ENCODE measurements at regions not wholly inside any gene's neighbourhood (a gene's known extent, or its start where the extent isn't known, plus 50 kb on each side); places are given as distances from the start of the nearest gene placed in this dataset.

GRCh38 chr14:62304257-62304656 lies 542.0 kb downstream of the SNAPC1 start:
- Histone ChIP-seq H3K4me1 (no peaks in the 10 kb centered on the region), H3K27ac (no peak overlapping the region), H3K36me3 (no peaks in the 10 kb centered on the region), H3K9me3 (no peaks in the 10 kb centered on the region), H3K4me3 (no peak overlapping the region), H3K27me3 (no peaks in the 10 kb centered on the region)
- no peak for DNase-seq (ENCODE audit: extremely low spot score in 2 of 2)
- intact Hi-C loops (cut with DNase I) = no loop called here
- TF ChIP-seq CTCF (IDR thresholded peaks at IDR 0.05) (no peak), POLR2A (IDR thresholded peaks at IDR 0.05) (no peak), POLR2AphosphoS5 (IDR thresholded peaks at IDR 0.05; ENCODE audit: insufficient read depth in 1 of 2, low read depth in 1 of 2) (no peak)

GRCh38 chr14:62307844-62308243 lies 545.6 kb downstream of the SNAPC1 start:
- Histone ChIP-seq H3K9me3 (no peaks in the 10 kb centered on the region), H3K27me3 (no peaks in the 10 kb centered on the region), H3K36me3 (no peaks in the 10 kb centered on the region), H3K27ac (no peak overlapping the region), H3K4me3 (no peak overlapping the region), H3K4me1 (no peaks in the 10 kb centered on the region)
- TF ChIP-seq CTCF (IDR thresholded peaks at IDR 0.05) (no peak), POLR2AphosphoS5 (IDR thresholded peaks at IDR 0.05; ENCODE audit: insufficient read depth in 1 of 2, low read depth in 1 of 2) (no peak), POLR2A (IDR thresholded peaks at IDR 0.05) (no peak)
- DNase-seq (ENCODE audit: extremely low spot score in 2 of 2) = no peak
- intact Hi-C loops (cut with DNase I) = no loop called here

- no peak for DNase-seq (ENCODE audit: extremely low spot score in 2 of 2)
- no peaks in the 10 kb centered on the region for H3K27me3 ChIP-seq
- H3K9me3 ChIP-seq = no peaks in the 10 kb centered on the region
- no peak overlapping the region for H3K27ac ChIP-seq
- H3K36me3 ChIP-seq = no peaks in the 10 kb centered on the region
- TF ChIP-seq POLR2AphosphoS5 (IDR thresholded peaks at IDR 0.05; ENCODE audit: insufficient read depth in 1 of 2, low read depth in 1 of 2) (no peak), CTCF (IDR thresholded peaks at IDR 0.05) (no peak), POLR2A (IDR thresholded peaks at IDR 0.05) (no peak)
- H3K4me3 ChIP-seq = no peak overlapping the region
- intact Hi-C loops (cut with DNase I) = no loop called here
- H3K4me1 ChIP-seq = no peaks in the 10 kb centered on the region
Observed at GRCh38 chr14:62308316-62308715, 546.1 kb downstream of the SNAPC1 start.

GRCh38 chr14:62308891-62309290 lies 546.7 kb downstream of the SNAPC1 start:
- TF ChIP-seq CTCF (IDR thresholded peaks at IDR 0.05) (no peak), POLR2AphosphoS5 (IDR thresholded peaks at IDR 0.05; ENCODE audit: insufficient read depth in 1 of 2, low read depth in 1 of 2) (no peak), POLR2A (IDR thresholded peaks at IDR 0.05) (no peak)
- DNase-seq (ENCODE audit: extremely low spot score in 2 of 2) = no peak
- H3K27ac ChIP-seq = no peak overlapping the region

GRCh38 chr14:62313212-62313611 lies 551.0 kb downstream of the SNAPC1 start:
- H3K4me3 ChIP-seq = no peak overlapping the region
- TF ChIP-seq POLR2AphosphoS5 (IDR thresholded peaks at IDR 0.05; ENCODE audit: insufficient read depth in 1 of 2, low read depth in 1 of 2) (no peak), CTCF (IDR thresholded peaks at IDR 0.05) (no peak), POLR2A (IDR thresholded peaks at IDR 0.05) (no peak)
- H3K36me3 ChIP-seq = no peaks in the 10 kb centered on the region
- H3K27me3 ChIP-seq = no peaks in the 10 kb centered on the region
- H3K9me3 ChIP-seq = no peaks in the 10 kb centered on the region
- no peaks in the 10 kb centered on the region for H3K4me1 ChIP-seq
- intact Hi-C loops (cut with DNase I) = no loop called here
- DNase-seq (ENCODE audit: extremely low spot score in 2 of 2) = no peak
- H3K27ac ChIP-seq = no peak overlapping the region

More at GRCh38 chr14:62308891-62309290, 546.7 kb downstream of the SNAPC1 start:
- Histone ChIP-seq H3K36me3 (no peaks in the 10 kb centered on the region), H3K9me3 (no peaks in the 10 kb centered on the region), H3K4me3 (no peak overlapping the region), H3K4me1 (no peaks in the 10 kb centered on the region), H3K27me3 (no peaks in the 10 kb centered on the region)
- intact Hi-C loops (cut with DNase I) = no loop called here

Data from vagina (tissue), 2 donors.